ENCODE measurements at regions not wholly inside any gene's neighbourhood (a gene's known extent, or its start where the extent isn't known, plus 50 kb on each side); places are given as distances from the start of the nearest gene placed in this dataset.

DNA sequence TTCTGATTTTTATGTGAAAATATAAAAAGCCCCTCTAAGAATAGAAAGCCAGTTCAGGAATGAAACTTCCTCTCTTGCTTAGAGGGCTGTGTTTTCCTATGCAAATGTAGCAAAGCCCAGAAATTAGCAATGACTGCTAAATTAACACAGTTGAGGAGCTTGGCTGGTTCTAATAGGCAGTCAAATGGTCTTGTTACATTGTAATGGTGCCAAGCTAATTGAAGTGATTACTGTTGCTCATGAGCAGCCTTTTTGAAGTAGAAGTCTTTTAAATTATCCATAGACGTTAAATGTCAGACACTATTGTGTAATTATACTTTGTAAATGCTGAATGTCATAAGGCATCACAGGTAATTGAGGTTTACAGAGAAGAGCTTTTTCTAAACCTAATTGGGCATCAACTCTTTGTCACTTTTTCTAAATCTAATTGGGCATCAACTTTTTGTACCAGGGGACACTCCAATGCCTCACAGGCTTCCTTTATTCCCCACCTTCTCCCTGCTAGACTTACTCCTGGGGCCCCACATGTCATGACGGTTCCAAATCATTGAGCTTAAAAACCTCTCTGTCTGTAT, 229.1 kb downstream of the PSAT1 start:
- Histone ChIP-seq H3K4me3 (ENCODE audit: low read depth, low read length) (no peak overlapping the region), H3K27ac (no peak overlapping the region), H3K27me3 (replicated peaks) (no peaks in the 10 kb centered on the region), H3K36me3 (replicated peaks) (no peaks in the 10 kb centered on the region)
- TF ChIP-seq, protein P1, sequence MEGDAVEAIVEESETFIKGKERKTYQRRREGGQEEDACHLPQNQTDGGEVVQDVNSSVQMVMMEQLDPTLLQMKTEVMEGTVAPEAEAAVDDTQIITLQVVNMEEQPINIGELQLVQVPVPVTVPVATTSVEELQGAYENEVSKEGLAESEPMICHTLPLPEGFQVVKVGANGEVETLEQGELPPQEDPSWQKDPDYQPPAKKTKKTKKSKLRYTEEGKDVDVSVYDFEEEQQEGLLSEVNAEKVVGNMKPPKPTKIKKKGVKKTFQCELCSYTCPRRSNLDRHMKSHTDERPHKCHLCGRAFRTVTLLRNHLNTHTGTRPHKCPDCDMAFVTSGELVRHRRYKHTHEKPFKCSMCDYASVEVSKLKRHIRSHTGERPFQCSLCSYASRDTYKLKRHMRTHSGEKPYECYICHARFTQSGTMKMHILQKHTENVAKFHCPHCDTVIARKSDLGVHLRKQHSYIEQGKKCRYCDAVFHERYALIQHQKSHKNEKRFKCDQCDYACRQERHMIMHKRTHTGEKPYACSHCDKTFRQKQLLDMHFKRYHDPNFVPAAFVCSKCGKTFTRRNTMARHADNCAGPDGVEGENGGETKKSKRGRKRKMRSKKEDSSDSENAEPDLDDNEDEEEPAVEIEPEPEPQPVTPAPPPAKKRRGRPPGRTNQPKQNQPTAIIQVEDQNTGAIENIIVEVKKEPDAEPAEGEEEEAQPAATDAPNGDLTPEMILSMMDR (IDR thresholded peaks at IDR 0.05; ENCODE audit: low read depth, low read length, missing control alignments): no peak
- DNase-seq: no peak
- in situ Hi-C loops (cut with HindIII; ENCODE audit: low pct_ligation_motif_present, low sequenced_read_pairs): no loop called here

GRCh38 chr9:78533500-78533899, 236.6 kb downstream of the PSAT1 start:
- Histone ChIP-seq H3K4me3 (ENCODE audit: low read depth, low read length) (no peak overlapping the region), H3K27ac (no peak overlapping the region), H3K27me3 (replicated peaks) (no peaks in the 10 kb centered on the region), H3K36me3 (replicated peaks) (no peaks in the 10 kb centered on the region)
- TF ChIP-seq, protein P1 (IDR thresholded peaks at IDR 0.05; ENCODE audit: low read depth, low read length, missing control alignments): no peak
- DNase-seq: no peak
- in situ Hi-C loops (cut with HindIII; ENCODE audit: low pct_ligation_motif_present, low sequenced_read_pairs): no loop called here

GRCh38 chr9:78539188-78539587, 242.3 kb downstream of the PSAT1 start:
- H3K27ac ChIP-seq: no peak overlapping the region
- TF ChIP-seq, protein P1 (IDR thresholded peaks at IDR 0.05; ENCODE audit: low read depth, low read length, missing control alignments): no peak
- in situ Hi-C loops (cut with HindIII; ENCODE audit: low pct_ligation_motif_present, low sequenced_read_pairs): no loop called here
- no peaks in the 10 kb centered on the region for H3K36me3 ChIP-seq (replicated peaks)
- H3K4me3 ChIP-seq (ENCODE audit: low read depth, low read length): no peak overlapping the region
- no peaks in the 10 kb centered on the region for H3K27me3 ChIP-seq (replicated peaks)
- no peak for DNase-seq

DNA sequence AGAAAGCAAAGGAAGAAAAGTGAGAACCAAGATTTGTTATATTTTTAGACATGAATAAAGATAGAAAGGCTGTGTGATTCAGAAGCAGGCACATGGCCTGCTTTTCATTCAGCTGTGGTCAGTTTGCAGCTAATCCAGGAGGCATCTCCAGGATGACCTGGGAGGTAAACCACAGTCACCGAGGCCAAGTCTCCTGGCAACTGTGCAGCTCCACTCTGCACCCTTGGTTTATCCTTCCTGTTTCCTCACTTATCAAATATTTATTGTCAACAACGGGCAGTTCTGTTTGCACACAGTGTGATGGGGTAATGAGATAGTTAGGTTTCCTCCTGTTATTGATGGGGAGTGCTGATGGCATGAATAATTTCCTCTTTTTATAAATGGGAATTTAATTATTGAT, 243.0 kb downstream of the PSAT1 start:
- TF ChIP-seq, protein P1 (IDR thresholded peaks at IDR 0.05; ENCODE audit: low read depth, low read length, missing control alignments): no peak
- Histone ChIP-seq H3K27me3 (replicated peaks) (no peaks in the 10 kb centered on the region), H3K4me3 (ENCODE audit: low read depth, low read length) (no peak overlapping the region), H3K36me3 (replicated peaks) (no peaks in the 10 kb centered on the region), H3K27ac (no peak overlapping the region)
- peak; percentile 68 for DNase-seq
- in situ Hi-C loops (cut with HindIII; ENCODE audit: low pct_ligation_motif_present, low sequenced_read_pairs): no loop called here

DNA sequence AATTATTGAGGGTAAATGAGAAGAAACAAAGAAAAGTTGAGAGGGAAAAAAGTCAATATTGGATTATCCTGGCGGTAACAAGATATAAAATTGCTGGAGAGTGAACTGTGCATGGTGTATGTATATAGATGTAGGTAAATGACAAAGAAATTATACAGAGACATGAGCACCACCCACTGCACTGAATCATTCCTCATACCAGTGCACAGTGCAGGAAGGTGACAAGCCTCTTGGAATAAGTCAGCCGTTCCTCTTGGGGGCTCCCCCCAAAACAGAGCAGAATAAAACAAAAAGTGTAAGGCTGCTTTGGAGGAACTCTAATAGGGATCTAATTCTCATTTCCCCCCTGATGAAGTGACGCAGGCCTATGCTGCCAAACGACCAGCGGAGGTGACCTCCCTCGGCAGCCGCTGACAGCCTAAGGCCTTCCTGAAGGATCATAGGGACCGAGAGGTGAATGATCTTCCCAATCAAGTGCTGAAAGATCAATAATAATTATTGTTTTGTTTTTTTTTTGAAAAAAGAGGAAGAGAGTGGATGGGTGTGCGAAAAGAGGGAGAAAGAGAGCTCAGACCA, 245.0 kb downstream of the PSAT1 start:
- H3K36me3 ChIP-seq (replicated peaks): no peaks in the 10 kb centered on the region
- no peak for DNase-seq
- in situ Hi-C loops (cut with HindIII; ENCODE audit: low pct_ligation_motif_present, low sequenced_read_pairs): no loop called here
- no peak overlapping the region for H3K4me3 ChIP-seq (ENCODE audit: low read depth, low read length)
- TF ChIP-seq, protein P1 (IDR thresholded peaks at IDR 0.05; ENCODE audit: low read depth, low read length, missing control alignments): no peak
- H3K27ac ChIP-seq: no peak overlapping the region
- no peaks in the 10 kb centered on the region for H3K27me3 ChIP-seq (replicated peaks)
